HepG2 (cell line): ENCODE measurements at regions not wholly inside any gene's neighbourhood (a gene's known extent, or its start where the extent isn't known, plus 50 kb on each side); places are given as distances from the start of the nearest gene placed in this dataset.

Source experiments
- ARNTL ChIP-seq: sonication (generic); formaldehyde crosslinking; IDR thresholded peaks from 2 replicates; pipeline ENCODE4 v1.4.0; 2020; ENCODE audit warnings: mild to moderate bottlenecking, missing genetic modification reagents
- GABPB1 ChIP-seq: IDR thresholded peaks from 2 replicates; pipeline ENCODE4 v1.6.1; 2016; ENCODE audit warnings: mild to moderate bottlenecking, missing genetic modification reagents, moderate library complexity, missing compliant biosample characterization
- NR1H2 ChIP-seq: sonication (generic); formaldehyde crosslinking; IDR thresholded peaks from 2 replicates; pipeline ENCODE4 v1.8.1; 2022; ENCODE audit warnings: low read depth, missing genetic modification reagents, borderline replicate concordance
- POLR2AphosphoS5 ChIP-seq: IDR thresholded peaks from 2 replicates; pipeline ENCODE4 v1.6.1; 2012; ENCODE audit warnings: low read depth, low read length
- RXRA ChIP-seq: sonication (generic); formaldehyde crosslinking; IDR thresholded peaks from 2 replicates; pipeline ENCODE4 v1.5.1; 2020; ENCODE audit warnings: missing genetic modification reagents
- TF ChIP-seq, protein P1 (sequence below): sonication (generic); formaldehyde crosslinking; IDR thresholded peaks from 2 replicates; pipeline ENCODE4 v1.5.0; 2020; ENCODE audit warnings: mild to moderate bottlenecking, missing genetic modification reagents, moderate library complexity
- TF ChIP-seq, protein P2 (sequence below): sonication (generic); formaldehyde crosslinking; IDR thresholded peaks from 2 replicates; pipeline ENCODE4 v1.5.0; 2020; ENCODE audit warnings: missing genetic modification reagents, mild to moderate bottlenecking, borderline replicate concordance
- TF ChIP-seq, protein P3 (sequence below): sonication (generic); formaldehyde crosslinking; IDR thresholded peaks from 2 replicates; pipeline ENCODE4 v1.4.0; 2020; ENCODE audit warnings: missing genetic modification reagents
- TF ChIP-seq, protein P4 (sequence below): sonication (generic); formaldehyde crosslinking; IDR thresholded peaks from 2 replicates; pipeline ENCODE4 v1.4.0; 2020; ENCODE audit warnings: missing genetic modification reagents, low read depth, mild to moderate bottlenecking, borderline replicate concordance

DNA sequence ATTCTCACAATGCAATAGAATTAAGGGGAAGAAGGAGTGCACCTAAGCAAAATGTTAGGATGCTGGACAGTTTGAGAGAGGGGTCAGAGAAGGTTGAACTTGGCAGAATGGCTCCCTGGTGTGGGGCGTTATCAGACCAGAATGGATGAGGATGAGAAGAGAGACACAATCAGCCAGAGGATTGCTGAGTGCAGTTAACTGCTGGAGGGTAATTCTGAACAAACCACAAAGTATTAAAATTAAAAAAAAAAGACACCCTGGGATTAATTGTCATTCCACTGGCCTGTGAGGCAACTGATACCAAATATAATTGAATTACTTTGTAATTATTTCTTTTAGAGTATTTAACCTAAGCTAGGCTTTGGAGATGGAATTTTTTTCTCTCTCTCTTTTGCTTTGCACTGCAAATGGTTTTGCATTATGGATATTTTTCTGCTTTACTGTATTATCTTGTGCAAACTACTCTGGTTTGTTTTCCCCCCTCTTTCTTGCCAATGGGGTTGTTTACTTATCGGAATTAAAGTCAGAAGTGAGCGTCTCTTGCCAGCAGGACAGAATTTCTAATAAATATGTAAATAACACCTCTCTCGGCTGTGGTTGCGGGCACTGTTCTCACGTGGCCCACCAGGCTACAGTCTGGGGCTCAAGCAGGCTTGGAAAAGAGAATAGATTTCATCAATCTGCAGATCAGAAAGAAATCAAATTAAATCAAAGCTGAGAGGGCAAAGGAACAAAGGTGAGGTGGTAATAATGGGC is 572.9 kb upstream of the CAMK1G start:
- no peak for TF ChIP-seq ARNTL (CRISPR knock-in tag)
- no peak for TF ChIP-seq RXRA (CRISPR knock-in tag)
- TF ChIP-seq POLR2AphosphoS5, result no peak
- TF ChIP-seq, protein P1, sequence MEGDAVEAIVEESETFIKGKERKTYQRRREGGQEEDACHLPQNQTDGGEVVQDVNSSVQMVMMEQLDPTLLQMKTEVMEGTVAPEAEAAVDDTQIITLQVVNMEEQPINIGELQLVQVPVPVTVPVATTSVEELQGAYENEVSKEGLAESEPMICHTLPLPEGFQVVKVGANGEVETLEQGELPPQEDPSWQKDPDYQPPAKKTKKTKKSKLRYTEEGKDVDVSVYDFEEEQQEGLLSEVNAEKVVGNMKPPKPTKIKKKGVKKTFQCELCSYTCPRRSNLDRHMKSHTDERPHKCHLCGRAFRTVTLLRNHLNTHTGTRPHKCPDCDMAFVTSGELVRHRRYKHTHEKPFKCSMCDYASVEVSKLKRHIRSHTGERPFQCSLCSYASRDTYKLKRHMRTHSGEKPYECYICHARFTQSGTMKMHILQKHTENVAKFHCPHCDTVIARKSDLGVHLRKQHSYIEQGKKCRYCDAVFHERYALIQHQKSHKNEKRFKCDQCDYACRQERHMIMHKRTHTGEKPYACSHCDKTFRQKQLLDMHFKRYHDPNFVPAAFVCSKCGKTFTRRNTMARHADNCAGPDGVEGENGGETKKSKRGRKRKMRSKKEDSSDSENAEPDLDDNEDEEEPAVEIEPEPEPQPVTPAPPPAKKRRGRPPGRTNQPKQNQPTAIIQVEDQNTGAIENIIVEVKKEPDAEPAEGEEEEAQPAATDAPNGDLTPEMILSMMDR (CRISPR knock-in tag), result no peak
- TF ChIP-seq, protein P2, sequence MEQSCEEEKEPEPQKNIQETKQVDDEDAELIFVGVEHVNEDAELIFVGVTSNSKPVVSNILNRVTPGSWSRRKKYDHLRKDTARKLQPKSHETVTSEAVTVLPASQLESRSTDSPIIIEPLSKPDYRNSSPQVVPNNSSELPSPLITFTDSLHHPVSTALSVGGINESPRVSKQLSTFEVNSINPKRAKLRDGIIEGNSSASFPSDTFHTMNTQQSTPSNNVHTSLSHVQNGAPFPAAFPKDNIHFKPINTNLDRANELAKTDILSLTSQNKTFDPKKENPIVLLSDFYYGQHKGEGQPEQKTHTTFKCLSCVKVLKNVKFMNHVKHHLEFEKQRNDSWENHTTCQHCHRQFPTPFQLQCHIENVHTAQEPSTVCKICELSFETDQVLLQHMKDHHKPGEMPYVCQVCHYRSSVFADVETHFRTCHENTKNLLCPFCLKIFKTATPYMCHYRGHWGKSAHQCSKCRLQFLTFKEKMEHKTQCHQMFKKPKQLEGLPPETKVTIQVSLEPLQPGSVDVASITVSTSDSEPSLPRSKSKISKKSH (CRISPR knock-in tag), result no peak
- TF ChIP-seq, protein P3, sequence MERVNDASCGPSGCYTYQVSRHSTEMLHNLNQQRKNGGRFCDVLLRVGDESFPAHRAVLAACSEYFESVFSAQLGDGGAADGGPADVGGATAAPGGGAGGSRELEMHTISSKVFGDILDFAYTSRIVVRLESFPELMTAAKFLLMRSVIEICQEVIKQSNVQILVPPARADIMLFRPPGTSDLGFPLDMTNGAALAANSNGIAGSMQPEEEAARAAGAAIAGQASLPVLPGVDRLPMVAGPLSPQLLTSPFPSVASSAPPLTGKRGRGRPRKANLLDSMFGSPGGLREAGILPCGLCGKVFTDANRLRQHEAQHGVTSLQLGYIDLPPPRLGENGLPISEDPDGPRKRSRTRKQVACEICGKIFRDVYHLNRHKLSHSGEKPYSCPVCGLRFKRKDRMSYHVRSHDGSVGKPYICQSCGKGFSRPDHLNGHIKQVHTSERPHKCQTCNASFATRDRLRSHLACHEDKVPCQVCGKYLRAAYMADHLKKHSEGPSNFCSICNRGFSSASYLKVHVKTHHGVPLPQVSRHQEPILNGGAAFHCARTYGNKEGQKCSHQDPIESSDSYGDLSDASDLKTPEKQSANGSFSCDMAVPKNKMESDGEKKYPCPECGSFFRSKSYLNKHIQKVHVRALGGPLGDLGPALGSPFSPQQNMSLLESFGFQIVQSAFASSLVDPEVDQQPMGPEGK, result no peak
- TF ChIP-seq, protein P4, sequence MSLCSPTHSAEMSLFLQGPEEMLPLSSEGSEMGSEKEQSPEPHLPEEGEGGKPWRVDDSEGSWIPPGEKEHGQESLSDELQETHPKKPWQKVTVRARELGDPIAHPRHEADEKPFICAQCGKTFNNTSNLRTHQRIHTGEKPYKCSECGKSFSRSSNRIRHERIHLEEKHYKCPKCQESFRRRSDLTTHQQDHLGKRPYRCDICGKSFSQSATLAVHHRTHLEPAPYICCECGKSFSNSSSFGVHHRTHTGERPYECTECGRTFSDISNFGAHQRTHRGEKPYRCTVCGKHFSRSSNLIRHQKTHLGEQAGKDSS (CRISPR knock-in tag), result no peak
- no peak for TF ChIP-seq GABPB1
- no peak for TF ChIP-seq NR1H2 (CRISPR knock-in tag)
